NOMO-1 (cell line): ENCODE measurements at regions not wholly inside any gene's neighbourhood (a gene's known extent, or its start where the extent isn't known, plus 50 kb on each side); places are given as distances from the start of the nearest gene placed in this dataset.

Experiments
- DNase-seq, 2 experiments: peaks; one replicate each; lab custom pipeline; 2025; ENCODE audit not compliant: unreplicated experiment in 2 of 2; lab: John Stamatoyannopoulos, UW

DNA sequence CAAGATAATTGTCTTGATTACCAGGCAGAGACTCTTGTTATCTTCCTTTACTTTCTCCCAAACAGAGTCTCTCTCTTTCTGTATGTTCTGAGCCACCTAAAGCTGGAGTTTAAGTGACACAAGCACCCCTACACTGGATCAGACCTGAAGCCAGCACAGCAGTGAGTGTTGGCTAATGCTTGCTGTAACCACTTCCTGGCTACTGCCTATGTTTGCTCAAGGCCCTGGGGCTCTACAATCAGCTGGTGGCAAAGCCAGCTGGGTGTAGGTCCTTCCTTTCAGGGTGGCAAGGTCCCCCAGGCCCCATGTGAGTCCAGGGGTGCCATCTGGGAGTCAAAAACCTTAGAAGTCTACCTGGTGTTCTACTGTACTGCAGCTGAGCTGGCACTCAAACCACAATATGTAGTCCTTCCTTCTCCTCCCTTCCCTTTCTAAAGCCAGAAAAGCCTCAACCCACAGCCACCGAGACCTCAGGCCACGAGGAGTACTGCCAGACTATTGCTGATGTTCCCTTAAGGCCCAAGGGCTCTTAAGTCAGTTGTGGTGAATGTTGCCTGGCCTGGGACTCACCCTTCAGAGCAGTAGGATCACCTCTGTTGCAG lies 416.3 kb downstream of the ADRA2A start:
- no peak for DNase-seq

DNA sequence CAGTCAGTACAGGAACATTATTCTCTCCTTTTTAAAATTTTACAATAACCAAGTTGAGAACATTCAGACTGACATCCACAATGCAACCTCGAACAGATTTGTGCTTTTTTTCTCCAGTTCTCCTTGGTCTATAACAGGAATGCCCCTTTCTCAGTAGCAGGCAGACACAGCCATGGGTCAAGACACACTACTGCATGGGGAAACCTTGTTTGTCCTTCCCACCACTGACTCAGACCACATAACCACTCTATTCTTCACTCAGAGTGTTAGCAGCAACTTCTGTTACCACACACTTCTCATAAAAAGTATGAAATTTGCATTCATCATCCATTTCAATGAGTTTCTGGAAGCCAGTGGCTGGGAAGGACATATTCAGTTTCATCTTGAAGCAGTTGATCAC lies 421.7 kb downstream of the ADRA2A start:
- DNase-seq, result no peak

DNA sequence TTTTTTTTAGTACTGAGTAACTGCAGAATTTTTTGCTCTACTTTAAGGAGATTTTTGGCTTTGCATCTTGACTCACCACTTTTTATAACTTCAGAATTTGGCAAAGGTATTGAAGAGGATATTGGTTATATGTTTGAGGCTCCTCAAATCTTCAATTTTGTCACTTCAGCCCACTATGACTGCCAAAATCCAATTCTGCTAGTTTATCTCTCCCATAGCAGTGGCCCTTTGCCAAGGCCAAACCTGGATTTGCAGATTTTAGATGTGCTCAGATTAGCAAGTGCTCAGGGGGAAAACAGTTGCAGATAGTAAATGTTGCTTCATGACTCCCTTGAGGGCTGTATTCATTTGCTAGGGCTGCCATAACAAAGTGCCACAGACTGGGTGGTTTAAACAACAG lies 427.5 kb downstream of the ADRA2A start:
- DNase-seq, result no peak

DNA sequence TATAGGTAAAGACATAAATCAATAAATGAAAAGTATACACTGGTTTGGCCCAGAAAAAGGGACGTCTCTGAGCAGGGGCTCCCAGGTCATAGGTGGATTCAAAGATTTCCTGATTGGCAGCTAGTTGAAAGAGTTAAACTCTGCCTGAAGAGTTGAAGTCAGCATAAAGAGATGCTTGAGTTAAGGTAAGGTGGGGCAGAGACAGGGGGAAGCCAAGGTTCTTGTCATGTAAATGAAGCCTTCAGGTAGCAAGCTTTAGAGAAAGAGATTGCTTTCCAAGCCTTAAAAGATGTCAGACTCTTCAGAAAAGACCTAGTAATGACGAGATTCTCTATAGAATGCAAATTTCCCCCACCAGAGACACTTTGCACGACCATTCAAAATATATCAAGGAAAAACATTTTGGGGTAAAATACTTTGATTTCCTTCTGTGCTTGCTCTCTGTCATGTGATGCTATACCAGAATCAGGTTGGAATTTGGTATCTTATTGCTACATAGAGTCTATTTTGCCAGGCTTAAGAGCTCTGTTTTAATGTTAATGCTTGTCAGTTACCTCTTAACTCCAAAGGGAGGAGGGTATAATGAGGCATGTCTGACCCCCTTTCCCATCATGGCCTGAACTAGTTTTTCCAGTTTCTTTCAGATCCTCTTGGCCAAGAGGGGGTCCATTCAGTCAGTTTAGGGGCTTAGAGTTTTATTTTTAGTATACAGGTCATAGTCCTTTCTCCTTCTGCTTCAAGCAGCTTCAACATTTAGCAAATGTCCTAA lies 429.6 kb downstream of the ADRA2A start:
- no peak for DNase-seq

DNA sequence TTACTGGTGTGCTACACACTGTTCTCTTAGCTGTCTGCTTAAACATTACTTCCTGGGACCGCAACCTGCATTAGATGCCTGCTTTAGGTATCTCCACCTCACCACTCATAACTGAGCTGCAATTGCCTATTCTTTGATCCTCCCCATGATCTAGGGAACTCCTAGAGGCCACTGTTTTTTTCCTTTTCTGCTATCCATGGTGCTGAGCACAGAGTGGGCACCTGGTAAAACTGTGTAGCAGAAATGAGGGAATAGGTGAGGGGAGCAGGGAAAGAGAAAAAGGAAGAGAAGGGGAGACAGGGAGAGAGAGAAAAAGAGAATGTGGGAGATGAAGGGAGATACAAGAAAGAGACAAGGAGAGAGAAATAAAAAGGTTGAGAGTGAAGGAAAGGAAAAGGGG lies 434.9 kb downstream of the ADRA2A start:
- DNase-seq, result no peak

DNA sequence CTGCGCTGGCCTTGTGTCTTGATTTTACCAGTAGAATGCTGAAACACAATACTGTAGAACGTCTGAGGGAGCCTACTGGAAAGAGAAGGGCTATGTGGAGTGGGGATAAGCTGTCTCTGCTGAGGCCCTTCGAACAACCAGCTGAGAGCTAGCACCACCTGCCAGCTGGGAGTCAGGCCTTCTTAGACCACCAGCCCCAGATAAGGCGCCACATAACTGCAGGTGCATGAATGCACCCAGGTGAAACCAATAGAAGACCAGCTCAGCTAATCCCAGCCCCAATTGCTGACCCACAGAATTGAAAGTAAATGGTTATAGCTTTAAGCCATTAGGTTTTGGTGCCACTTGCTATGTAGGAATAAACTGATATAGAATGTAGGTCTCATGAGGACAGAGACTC lies 438.4 kb downstream of the ADRA2A start:
- DNase-seq, result no peak

DNA sequence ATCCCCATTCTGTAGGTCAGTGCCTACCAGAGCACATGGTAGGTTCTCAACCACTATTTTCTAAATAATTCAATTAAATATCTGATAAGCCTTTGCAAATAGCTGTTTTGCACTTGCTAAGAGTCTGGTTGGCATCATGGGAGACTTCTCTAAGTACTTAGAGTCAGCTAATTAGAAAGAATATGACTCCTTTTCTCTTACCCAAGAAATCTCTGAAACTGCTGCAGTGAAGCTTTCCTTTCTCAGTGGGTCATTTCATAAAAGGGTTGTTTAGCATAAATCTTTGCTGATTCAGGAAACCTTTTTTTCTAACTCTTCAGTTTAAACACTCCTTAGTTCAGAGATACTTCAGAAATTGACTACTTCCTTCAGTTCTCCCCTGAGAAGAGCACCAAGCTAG lies 438.9 kb downstream of the ADRA2A start:
- DNase-seq, result no peak

DNA sequence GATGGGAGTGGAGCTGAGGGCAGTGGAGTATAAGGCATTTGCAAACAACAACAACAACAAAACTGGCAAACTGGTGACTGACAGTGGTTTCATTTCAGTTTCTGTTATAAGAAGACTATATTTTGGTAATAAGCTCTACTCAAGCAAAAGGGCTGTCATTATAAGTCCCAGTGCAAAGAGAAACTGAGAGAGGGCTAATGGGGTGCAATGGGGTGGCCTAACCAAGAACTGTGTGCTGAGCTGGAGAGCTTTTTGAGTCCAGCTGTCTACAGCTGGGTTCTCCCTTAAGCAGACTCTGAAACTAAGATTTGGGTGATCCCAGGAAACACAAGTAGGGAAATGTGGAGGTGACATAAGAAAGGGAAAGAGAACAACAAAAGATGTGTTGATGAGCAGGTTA lies 439.3 kb downstream of the ADRA2A start:
- DNase-seq, result no peak

DNA sequence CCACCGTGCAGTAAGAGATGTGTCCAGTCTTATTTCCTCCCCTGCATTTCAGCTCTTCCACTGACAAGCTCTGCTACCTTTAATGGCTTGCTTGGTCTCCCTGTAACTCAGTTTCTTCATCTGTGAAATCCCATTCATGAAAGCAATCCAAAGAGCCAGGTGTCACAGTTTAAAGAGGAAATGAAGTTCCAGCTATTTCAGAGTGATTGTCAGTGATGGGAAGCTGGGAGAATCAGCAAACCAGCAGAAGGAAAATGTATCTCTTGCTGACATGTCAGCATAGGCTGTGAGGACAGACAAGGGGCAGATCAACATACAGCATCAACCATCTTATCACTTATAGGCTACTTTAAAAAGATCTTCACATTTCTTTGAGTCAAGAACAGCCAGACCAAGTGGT lies 445.3 kb downstream of the ADRA2A start:
- DNase-seq, result no peak

DNA sequence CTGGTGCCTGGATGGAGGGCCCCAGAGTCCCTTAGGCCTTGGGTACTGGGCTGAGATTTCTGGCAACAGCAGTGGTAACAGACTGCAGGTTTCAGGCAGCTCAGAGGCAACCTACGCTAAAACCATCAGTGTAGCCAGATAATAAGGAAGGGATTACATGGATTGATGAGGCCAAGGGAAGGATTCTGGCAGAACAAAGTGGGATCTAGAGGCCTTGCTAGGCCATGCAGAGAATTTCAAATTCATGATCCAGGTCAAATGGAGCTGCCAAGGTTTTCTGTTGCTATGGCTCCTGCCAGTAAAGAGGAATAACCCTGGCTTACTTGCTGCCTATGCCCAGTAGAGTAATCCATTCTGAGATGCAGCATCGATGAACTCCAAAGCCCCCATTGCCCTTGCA lies 445.7 kb downstream of the ADRA2A start:
- DNase-seq, result no peak

DNA sequence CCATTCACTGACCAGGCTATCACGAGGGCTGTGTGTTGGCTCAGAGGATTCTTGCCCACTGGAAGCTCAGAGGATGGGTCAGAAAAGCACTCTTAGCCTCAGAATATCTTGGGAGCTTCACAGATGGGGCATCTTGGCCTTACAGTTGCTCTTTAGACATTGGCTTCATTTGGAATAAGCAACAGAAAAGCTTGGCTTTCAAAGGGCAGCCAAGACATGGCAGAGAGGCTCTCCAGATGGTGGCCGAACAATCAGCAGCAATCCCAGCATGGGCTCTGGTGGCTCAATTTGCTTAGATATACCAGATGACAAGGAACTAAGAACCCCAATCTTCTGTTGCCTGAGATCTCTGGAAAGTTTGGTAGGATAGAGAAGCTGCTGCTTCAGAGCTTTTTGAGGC lies 446.2 kb downstream of the ADRA2A start:
- no peak for DNase-seq

DNA sequence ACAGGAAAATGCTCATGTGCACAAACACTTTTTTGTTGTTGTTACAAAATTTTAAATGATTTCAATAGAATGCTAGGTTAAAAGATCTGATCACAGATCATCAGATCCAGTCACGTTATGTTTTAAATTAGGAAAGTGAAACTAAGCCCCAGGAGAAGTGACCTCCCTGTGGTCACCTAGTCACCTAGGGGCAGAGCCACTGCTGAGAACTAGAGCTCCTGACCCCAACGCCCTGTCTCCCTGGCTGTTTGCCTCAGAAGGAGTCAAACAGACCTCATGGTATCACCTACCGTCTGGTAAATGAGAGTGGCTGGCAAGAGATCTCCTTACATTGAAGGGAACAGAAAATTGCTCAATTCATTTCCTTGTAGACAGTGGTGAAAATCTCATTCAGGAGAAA lies 447.3 kb downstream of the ADRA2A start:
- no peak for DNase-seq

DNA sequence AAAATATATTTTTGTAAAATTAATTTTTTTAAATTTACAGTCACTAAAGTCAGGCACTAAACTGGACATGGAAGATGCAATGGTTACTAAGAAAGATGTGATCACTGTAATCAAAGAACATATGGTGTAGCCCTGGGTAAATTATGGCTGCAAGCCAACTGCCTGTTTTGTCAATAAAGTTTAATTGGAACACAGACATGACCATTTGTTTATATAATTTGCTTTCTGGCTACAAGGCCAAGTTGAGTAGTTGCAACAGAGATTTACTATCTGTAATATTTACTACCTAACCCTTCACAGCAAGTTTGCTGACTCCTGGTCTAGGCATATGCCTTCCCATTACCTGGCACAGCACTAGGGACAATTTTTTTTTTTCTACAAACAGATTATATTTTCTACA lies 448.9 kb downstream of the ADRA2A start:
- no peak for DNase-seq

DNA sequence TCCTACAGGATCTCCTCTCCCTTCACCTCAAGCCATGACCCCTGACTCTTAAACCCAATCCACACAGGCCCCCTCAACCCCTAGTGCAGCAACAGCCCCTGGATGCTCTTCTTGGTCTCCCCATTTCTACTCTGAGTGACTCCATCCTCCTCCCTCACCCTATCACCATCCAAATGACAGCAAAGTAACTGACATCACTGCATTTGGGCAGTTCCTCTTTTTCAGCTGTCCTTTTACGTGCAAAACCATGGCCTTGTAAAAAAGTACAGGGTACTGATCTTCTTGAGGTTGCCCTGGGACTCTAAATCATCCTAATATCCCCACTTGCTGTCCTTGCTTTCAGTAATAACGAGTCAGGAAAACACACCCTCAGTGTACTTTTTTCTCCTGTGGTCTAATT lies 454.9 kb downstream of the ADRA2A start:
- DNase-seq, result no peak

DNA sequence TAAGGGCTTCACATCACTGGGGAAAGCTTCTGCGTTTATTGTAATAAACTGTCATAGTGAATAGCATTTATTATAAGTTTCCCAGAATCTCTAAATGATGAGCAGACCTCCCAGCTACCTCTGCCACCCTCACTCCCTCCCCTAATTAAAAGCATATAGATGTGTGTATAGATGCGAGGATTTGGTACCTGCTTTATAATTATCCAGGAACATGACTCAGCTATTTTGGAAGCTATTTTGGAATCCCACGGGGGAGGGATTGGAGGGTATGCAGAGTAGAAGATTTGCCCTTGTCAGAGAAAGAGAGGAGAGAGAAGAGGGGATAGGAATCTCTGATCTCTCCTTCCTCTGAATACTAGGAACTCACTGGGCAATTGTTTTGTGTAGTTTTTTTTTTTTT lies 455.3 kb downstream of the ADRA2A start:
- no peak for DNase-seq

DNA sequence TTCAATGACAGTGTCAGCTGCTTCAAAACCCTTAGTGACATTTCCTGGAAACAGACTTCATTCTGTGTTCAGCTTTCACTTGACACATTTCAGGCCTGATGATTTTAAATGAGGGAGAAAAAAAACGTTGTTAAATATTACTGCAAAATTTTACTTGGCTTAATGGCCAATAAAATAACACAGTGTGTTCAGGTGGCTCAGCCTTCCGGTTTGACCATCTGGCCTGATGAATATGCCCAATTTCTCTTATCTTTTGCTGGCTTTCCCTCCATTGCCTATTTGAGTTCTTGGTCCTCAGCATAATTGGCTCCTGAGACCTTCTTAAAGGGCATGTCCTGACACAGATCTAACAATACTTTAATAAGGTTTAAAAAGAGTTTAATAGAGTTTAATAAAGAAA lies 462.4 kb downstream of the ADRA2A start:
- DNase-seq, result no peak

DNA sequence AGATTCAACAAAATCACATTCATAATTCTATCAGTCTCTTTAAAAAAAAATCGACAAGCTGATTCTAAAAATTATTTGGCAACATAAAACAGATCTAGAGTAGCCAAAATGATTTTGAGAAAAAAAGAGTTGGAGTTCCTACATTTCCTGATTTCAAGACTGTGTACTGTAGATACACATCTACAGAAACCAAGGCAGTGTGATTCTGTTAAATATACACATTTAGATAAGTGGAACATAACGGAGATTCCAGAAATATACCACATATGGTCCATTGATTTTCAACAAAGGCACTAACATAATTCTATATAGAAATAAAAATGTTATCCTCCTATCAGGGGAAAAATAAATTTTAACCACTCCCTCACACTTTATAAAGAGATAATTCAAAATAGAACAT lies 467.0 kb downstream of the ADRA2A start:
- DNase-seq, result no peak

DNA sequence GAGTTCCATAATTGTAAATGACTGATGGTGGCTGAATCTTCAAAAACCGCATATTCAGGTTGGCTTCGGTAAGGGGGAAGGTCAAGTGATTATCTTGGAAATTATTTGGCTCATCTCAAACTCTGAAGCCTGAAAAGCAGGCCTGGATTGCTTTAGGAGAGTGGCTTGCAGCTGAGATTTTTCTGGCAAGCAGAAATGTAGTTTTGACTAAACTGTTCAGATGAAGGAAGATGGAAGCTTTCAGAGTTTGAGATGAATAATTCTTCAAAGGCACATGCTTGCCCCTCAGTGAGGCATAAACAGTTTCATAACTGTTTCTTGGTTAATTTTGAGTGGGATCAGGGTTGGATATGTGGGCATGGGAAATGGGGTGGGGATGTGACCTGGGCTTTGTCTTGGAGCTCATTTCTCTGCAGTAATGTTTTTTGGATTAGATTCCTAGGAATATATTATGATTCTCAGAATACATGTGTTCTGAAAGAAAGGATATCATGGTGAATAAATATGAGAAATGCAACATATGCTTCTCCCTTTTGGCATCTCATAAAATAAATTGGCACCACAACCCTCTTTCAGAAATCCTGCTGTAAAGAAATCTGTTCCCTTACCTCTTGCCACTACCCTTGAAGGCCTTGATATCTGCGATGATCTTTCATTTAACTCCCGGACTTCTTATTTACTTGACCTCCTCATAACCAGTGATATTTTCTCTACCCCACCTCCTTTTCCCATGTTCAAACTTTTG lies 469.2 kb downstream of the ADRA2A start:
- no peak for DNase-seq

DNA sequence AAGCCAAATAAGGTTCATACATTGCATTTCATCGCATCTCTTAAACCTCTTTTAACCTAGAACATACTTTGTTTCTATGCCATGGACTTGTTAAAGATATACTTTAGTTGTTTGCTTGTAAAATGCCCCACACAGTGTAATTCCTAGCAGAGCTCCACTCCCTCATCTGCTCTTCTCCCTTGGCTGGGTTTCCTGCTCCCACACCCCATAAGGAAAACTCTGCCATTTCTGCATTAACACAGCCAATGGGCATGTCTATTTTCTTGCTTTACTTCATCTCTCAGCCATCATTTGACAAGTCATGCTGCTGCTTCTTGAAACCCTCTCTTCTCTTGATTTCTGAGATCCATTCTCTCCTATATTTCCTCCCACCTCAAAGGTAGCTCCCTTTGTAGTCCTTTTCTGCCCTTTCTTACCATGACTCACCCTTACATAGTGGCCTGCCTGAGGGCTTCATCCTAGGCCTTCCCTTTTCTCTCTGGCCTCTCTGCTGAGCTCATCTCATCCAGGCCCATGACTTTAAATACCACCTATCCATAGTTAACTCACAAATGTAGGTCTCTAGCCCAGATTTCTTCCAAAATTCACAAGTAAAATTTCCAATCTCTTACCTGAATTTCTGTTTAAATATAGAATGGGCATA lies 471.4 kb downstream of the ADRA2A start:
- no peak for DNase-seq

DNA sequence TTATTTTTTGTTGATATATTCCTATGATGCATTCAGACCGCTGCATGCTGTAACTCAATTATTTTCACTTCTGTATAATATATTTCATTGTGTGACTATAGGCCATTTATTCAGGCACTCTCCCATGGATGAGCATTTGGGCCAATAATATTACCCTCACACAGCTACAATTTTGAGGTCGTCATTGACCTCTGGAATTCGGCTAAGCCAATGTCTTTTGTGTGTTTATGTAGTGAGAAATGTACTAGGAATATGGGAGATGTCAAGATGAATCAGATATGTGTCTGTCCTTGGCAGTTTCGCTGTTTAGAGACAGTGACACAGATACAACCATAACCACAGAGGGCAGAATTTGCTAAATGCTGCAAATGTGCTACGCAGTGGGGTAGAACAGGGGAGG lies 474.2 kb downstream of the ADRA2A start:
- no peak for DNase-seq

DNA sequence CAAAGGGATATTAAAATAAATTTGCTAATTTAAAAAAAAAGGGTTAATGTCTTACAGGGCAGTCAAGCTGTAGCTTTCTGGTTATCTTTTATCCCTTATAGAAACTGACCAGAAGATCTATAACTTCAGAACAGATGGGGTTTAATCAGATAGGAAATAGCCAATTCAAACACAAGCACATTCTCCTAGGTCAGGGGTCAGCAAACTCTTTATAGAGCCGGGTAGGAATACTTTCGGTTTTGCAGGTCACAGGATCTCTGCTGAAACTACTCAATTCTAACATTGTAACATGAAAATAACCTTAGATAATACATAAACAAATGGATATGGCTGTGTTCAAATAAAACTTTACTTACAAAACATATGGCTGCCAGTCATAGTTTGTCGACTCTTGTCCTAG lies 479.8 kb downstream of the ADRA2A start:
- DNase-seq, result no peak

DNA sequence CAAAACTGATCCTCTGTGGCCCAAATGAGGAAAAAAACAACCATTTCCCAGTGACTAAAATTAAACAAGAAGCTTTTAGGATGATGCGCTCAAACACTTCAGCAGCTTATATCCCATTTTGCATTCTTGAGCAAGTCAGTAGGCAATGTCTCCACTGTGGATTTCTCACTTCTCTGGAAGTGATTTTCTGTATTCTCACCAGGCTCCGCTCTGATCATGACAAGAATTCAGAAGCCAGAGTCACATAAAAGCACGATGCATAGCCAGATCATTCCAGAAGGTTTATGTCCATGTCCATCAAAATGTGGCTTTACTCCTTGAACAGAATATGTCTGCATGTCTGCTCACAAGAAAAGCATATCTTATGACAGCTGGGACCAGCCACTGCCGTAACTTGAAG lies 481.4 kb downstream of the ADRA2A start:
- no peak for DNase-seq
